GM23248 (cell line): ENCODE measurements at regions not wholly inside any gene's neighbourhood (a gene's known extent, or its start where the extent isn't known, plus 50 kb on each side); places are given as distances from the start of the nearest gene placed in this dataset.
"Not testable (repeated sequence)": the region's sequence is repeated elsewhere in the genome, so short reads cannot be mapped to it uniquely, and the experiment has no call there.

ENCODE experiments used
- DNase-seq: peaks from one replicate; pipeline ENCODE4 v3.0.0-alpha.2; 2015
- H2AFZ ChIP-seq: fragments of 200-600 bp; sonication (generic); 2 replicates; pipeline ENCODE4 v1.6.1; 2016; ENCODE audit warnings: antibody characterized with exemption
- H3F3A ChIP-seq: fragments of 200-600 bp; sonication (generic); 2 replicates; pipeline ENCODE4 v1.6.1; 2016; ENCODE audit warnings: mild to moderate bottlenecking, antibody characterized with exemption, mixed run types; ENCODE audit not compliant: insufficient read depth
- H3K27ac ChIP-seq: fragments of 200-600 bp; sonication (generic); 2 replicates; pipeline ENCODE4 v1.5.1; 2016; ENCODE audit warnings: mild to moderate bottlenecking
- H3K27me3 ChIP-seq: fragments of 200-600 bp; sonication (generic); replicated peaks from 2 replicates; pipeline ENCODE4 v1.6.1; 2016; ENCODE audit warnings: mild to moderate bottlenecking; ENCODE audit not compliant: insufficient read depth
- H3K36me3 ChIP-seq: fragments of 200-600 bp; sonication (generic); 2 replicates; pipeline ENCODE4 v1.6.1; 2016; ENCODE audit warnings: low read depth, mild to moderate bottlenecking
- H3K4me1 ChIP-seq: fragments of 200-600 bp; sonication (generic); 2 replicates; pipeline ENCODE4 v1.6.1; 2016; ENCODE audit warnings: mild to moderate bottlenecking; ENCODE audit not compliant: insufficient read depth
- H3K4me2 ChIP-seq: fragments of 200-600 bp; sonication (generic); one replicate; pipeline ENCODE4 v1.6.1; 2016; ENCODE audit warnings: mild to moderate bottlenecking; ENCODE audit not compliant: unreplicated experiment
- H3K4me3 ChIP-seq: fragments of 200-600 bp; sonication (generic); 2 replicates; pipeline ENCODE4 v1.5.1; 2016; ENCODE audit warnings: mild to moderate bottlenecking
- H3K79me2 ChIP-seq: fragments of 200-600 bp; sonication (generic); 2 replicates; pipeline ENCODE4 v1.6.1; 2016; ENCODE audit warnings: mild to moderate bottlenecking; ENCODE audit not compliant: insufficient read depth
- H3K9ac ChIP-seq: fragments of 200-600 bp; sonication (generic); 2 replicates; pipeline ENCODE4 v1.6.1; 2016; ENCODE audit warnings: mild to moderate bottlenecking
- H3K9me2 ChIP-seq: fragments of 200-600 bp; sonication (generic); 2 replicates; pipeline ENCODE4 v1.6.1; 2016; ENCODE audit warnings: mixed run types, mild to moderate bottlenecking, moderate library complexity; ENCODE audit not compliant: insufficient read depth
- H3K9me3 ChIP-seq: fragments of 200-600 bp; sonication (generic); one replicate; pipeline ENCODE4 v1.6.1; 2017; ENCODE audit warnings: low read depth
- H4K20me1 ChIP-seq: fragments of 200-600 bp; sonication (generic); 2 replicates; pipeline ENCODE4 v1.6.0; 2016; ENCODE audit not compliant: insufficient read depth
- EZH2 ChIP-seq: fragments of 200-600 bp; sonication (generic); IDR thresholded peaks from 2 replicates; pipeline ENCODE4 v1.6.1; 2018; ENCODE audit warnings: antibody characterized with exemption, mild to moderate bottlenecking; ENCODE audit not compliant: insufficient read depth, poor library complexity, severe bottlenecking
- EZH2phosphoT487 ChIP-seq: fragments of 200-600 bp; sonication (generic); IDR thresholded peaks from 2 replicates; pipeline ENCODE4 v1.6.1; 2018; ENCODE audit warnings: antibody characterized with exemption, moderate library complexity, mild to moderate bottlenecking, low read depth; ENCODE audit not compliant: insufficient read depth
- WGBS, 2 experiments: methylation state at CpG; one replicate each; pipeline ENCODE4 v1.1.6; 2015 to 2017; ENCODE audit warnings: low lambda C conversion rate in 2 of 2, low coverage in 1 of 2; ENCODE audit errors: missing lambda C conversion rate in 2 of 2; 5-methylcytosine and 5-hydroxymethylcytosine counted together
- in situ Hi-C: fragments of 300-500 bp; cut with MboI; formaldehyde crosslinking; loops from 2 replicates; pipeline ENCODE4 v1.15.0; 2020

DNA sequence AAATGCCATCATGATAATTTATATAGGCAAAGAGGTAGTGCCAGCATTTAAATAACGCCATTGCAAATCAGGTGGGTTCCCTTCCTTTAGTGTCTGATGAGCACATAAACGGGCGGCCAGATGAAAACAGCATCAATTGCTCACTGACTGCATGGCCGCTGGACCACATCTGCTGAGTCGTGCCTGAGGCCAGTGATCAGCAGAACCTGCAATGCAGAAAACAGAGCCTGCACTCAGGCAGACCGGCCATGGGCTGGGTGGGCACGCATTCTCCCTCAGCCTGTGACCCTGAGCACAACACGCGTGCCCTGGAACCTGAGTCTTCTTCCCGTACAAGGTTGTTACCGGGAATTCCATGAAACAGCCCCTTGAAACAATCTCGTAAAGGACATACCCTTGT, 144.0 kb upstream of the THBS2 start:
- no peaks in the 10 kb centered on the region for H3K27me3 ChIP-seq
- in situ Hi-C loops, result no loop called here
- 90 to 92% methylated on average over 12 of the region's 12 CpGs for WGBS, 2 experiments

GRCh38 chr6:169396554-169397163, 143.0 kb upstream of the THBS2 start:
- no peaks in the 10 kb centered on the region for H3K9me3 ChIP-seq
- no peak overlapping the region for H3K4me2 ChIP-seq
- no peak overlapping the region for H3K9ac ChIP-seq
- H3K79me2 ChIP-seq, result no peaks in the 10 kb centered on the region
- no peaks in the 10 kb centered on the region for H3F3A ChIP-seq
- H3K27ac ChIP-seq, result no peak overlapping the region
- H3K36me3 ChIP-seq, result no peaks in the 10 kb centered on the region
- no peaks in the 10 kb centered on the region for H4K20me1 ChIP-seq
- no peak overlapping the region for H3K4me3 ChIP-seq
- in situ Hi-C loops, result no loop called here
- no peaks in the 10 kb centered on the region for H3K9me2 ChIP-seq
- H2AFZ ChIP-seq, result no peak overlapping the region
- TF ChIP-seq EZH2 (no peak), EZH2phosphoT487 (no peak)
- no peak for DNase-seq
- 95 to 96% methylated on average over 19 of the region's 19 CpGs for WGBS, 2 experiments
- H3K27me3 ChIP-seq, result no peaks in the 10 kb centered on the region
- 0 out of 2 replicates have a peak, but pooled peaks cover 17% of the 10 kb centered on the region for H3K4me1 ChIP-seq

More for the DNA sequence above, 144.0 kb upstream of the THBS2 start:
- 0 out of 2 replicates have a peak, but pooled peaks cover 17% of the 10 kb centered on the region for H3K4me1 ChIP-seq
- H3K27ac ChIP-seq, result no peak overlapping the region
- H3K4me2 ChIP-seq, result no peak overlapping the region
- TF ChIP-seq EZH2phosphoT487 (no peak), EZH2 (no peak)
- no peak overlapping the region for H3K9ac ChIP-seq
- no peaks in the 10 kb centered on the region for H3K79me2 ChIP-seq
- no peaks in the 10 kb centered on the region for H3K9me2 ChIP-seq
- H3K4me3 ChIP-seq, result no peak overlapping the region
- no peak overlapping the region for H2AFZ ChIP-seq
- H3K9me3 ChIP-seq, result no peaks in the 10 kb centered on the region
- H4K20me1 ChIP-seq, result no peaks in the 10 kb centered on the region
- no peaks in the 10 kb centered on the region for H3F3A ChIP-seq
- no peaks in the 10 kb centered on the region for H3K36me3 ChIP-seq
- peak; percentile 12 for DNase-seq

GRCh38 chr6:169396009-169396539, 142.4 kb upstream of the THBS2 start:
- 77 to 89% methylated on average over 7 of the region's 7 CpGs for WGBS, 2 experiments

GRCh38 chr6:169395080-169395805, 141.6 kb upstream of the THBS2 start:
- DNase-seq, result no peak
- Histone ChIP-seq H3K27ac (no peak overlapping the region), H3K27me3 (no peaks in the 10 kb centered on the region), H2AFZ (no peak overlapping the region), H4K20me1 (no peaks in the 10 kb centered on the region), H3K4me2 (no peak overlapping the region), H3K4me1 (0 out of 2 replicates have a peak, but pooled peaks cover 17% of the 10 kb centered on the region), H3K4me3 (no peak overlapping the region), H3K9me3 (no peaks in the 10 kb centered on the region), H3K36me3 (no peaks in the 10 kb centered on the region), H3K9ac (no peak overlapping the region), H3F3A (no peaks in the 10 kb centered on the region), H3K9me2 (no peaks in the 10 kb centered on the region), H3K79me2 (no peaks in the 10 kb centered on the region)
- in situ Hi-C loops, result no loop called here
- TF ChIP-seq EZH2 (no peak), EZH2phosphoT487 (no peak)
- 86% methylated on average over 7 of the region's 7 CpGs for WGBS, 2 experiments

More at GRCh38 chr6:169396009-169396539, 142.4 kb upstream of the THBS2 start:
- H3K27me3 ChIP-seq, H3K9ac ChIP-seq, in situ Hi-C loops, H3K36me3 ChIP-seq, H3K9me2 ChIP-seq, H3K4me2 ChIP-seq, H3K79me2 ChIP-seq, H3K27ac ChIP-seq, H2AFZ ChIP-seq, H4K20me1 ChIP-seq, DNase-seq, H3K9me3 ChIP-seq, H3F3A ChIP-seq, H3K4me3 ChIP-seq: not testable (repeated sequence)
- 0 out of 2 replicates have a peak, but pooled peaks cover 17% of the 10 kb centered on the region for H3K4me1 ChIP-seq
